K562 (cell line): ENCODE measurements at regions not wholly inside any gene's neighbourhood (a gene's known extent, or its start where the extent isn't known, plus 50 kb on each side); places are given as distances from the start of the nearest gene placed in this dataset.

Source experiments
- CTCF ChIP-seq, 3 experiments: IDR thresholded peaks in 2 of 3; conservative IDR thresholded peaks in 1 of 3; 2 replicates each; pipeline ENCODE4 v1.5.1; 2011 to 2012; ENCODE audit warnings: low read length in 3 of 3, mild to moderate bottlenecking in 3 of 3, control low read depth in 2 of 3, improper control_type of control experiment in 1 of 3, inconsistent platforms in 1 of 3, low read depth in 1 of 3, mixed read lengths in 1 of 3, moderate library complexity in 1 of 3; ENCODE audit not compliant: insufficient read depth in 2 of 3
- EP300 ChIP-seq: IDR thresholded peaks from 2 replicates; pipeline ENCODE4 v1.6.1; 2012; ENCODE audit warnings: low read length, improper control_type of control experiment
- FOXA1 ChIP-seq: fragments of 450-650 bp; IDR thresholded peaks from 2 replicates; pipeline ENCODE4 v1.6.1; 2016; ENCODE audit warnings: mild to moderate bottlenecking, borderline replicate concordance
- FOXJ3 ChIP-seq: sonication (generic); formaldehyde crosslinking; IDR thresholded peaks from 2 replicates; pipeline ENCODE4 v1.4.0; 2020; ENCODE audit warnings: mild to moderate bottlenecking, missing genetic modification reagents
- JUN ChIP-seq, 2 experiments: sonication (generic) in 1 of 2; formaldehyde crosslinking in 1 of 2; IDR thresholded peaks; 2 replicates each; pipeline versions ENCODE4 v1.6.1 to v1.8.0; 2012 to 2022; ENCODE audit warnings: borderline replicate concordance in 2 of 2, mild to moderate bottlenecking in 2 of 2, improper control_type of control experiment in 1 of 2, low read depth in 1 of 2, low read length in 1 of 2, missing genetic modification reagents in 1 of 2
- MBD2 ChIP-seq: sonication (generic); IDR thresholded peaks from 2 replicates; pipeline ENCODE4 v1.6.1; 2016; ENCODE audit warnings: low read depth, borderline replicate concordance
- NR2C2 ChIP-seq, 2 experiments: fragments of 200-800 bp in 1 of 2; sonication (Bioruptor generic) in 1 of 2; sonication (generic) in 1 of 2; formaldehyde crosslinking in 1 of 2; IDR thresholded peaks; 2 replicates each; pipeline versions ENCODE4 v1.6.1 to v1.8.0; 2016 to 2022; ENCODE audit warnings: mild to moderate bottlenecking in 1 of 2, missing compliant biosample characterization in 1 of 2, missing genetic modification characterization in 1 of 2, missing genetic modification reagents in 1 of 2
- PKNOX1 ChIP-seq: fragments of 450-650 bp; IDR thresholded peaks from 2 replicates; pipeline ENCODE4 v1.6.1; 2016
- TBL1XR1 ChIP-seq, 2 experiments: IDR thresholded peaks; 2 replicates each; pipeline ENCODE4 v1.6.1; 2012; ENCODE audit warnings: improper control_type of control experiment in 2 of 2, low read length in 2 of 2, mild to moderate bottlenecking in 1 of 2
- TCF7L2 ChIP-seq: fragments of 150-350 bp; IDR thresholded peaks from 2 replicates; pipeline ENCODE4 v1.6.1; 2016; ENCODE audit warnings: low read depth, mild to moderate bottlenecking, low read length, moderate library complexity
- ZBTB7A ChIP-seq: IDR thresholded peaks from 2 replicates; pipeline ENCODE4 v1.6.1; 2011; ENCODE audit warnings: low read depth, mild to moderate bottlenecking, low read length, moderate library complexity, borderline replicate concordance; ENCODE audit not compliant: control insufficient read depth
- TF ChIP-seq, protein P1 (sequence below), 2 experiments: fragments of 450-650 bp; IDR thresholded peaks; 2 replicates each; pipeline ENCODE4 v1.6.1; 2016; ENCODE audit warnings: mild to moderate bottlenecking in 2 of 2, borderline replicate concordance in 1 of 2, low read depth in 1 of 2, moderate library complexity in 1 of 2
- TF ChIP-seq, protein P2 (sequence below): sonication (generic); formaldehyde crosslinking; IDR thresholded peaks from 2 replicates; pipeline ENCODE4 v1.8.0; 2023; ENCODE audit warnings: mild to moderate bottlenecking, missing genetic modification reagents

DNA sequence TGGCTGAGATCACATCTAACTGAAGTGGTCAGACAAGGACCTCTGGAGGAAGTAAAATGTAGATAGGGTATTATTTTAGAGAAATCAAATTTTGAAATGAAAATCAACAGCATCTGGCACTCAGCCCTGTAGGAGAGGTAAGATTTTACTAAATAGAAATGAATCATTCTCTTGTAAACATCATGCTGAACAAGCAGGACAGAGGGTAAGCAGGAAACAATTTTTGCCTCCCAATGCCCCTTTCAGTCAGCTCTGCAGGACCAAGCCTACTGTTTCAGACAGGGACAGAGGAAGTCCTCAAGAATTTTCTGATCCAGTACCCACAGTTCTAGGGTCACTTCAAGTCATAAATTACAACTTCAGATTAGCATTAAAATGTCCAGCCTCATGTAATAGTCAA, 190.1 kb downstream of the ESM1 start:
- TF ChIP-seq MBD2 (no peak), PKNOX1 (no peak), EP300 (no peak), CTCF (IDR thresholded peaks at IDR 0.05 in 2 of 3, conservative IDR thresholded peaks at IDR 0.05 in 1 of 3; ENCODE audit: insufficient read depth in 2 of 3, low read depth in 1 of 3, low read length in 3 of 3) (no peak), FOXJ3 (CRISPR knock-in tag) (no peak), FOXA1 (no peak), ZBTB7A (no peak), TCF7L2 (no peak), NR2C2 (CRISPR knock-in tag; IDR thresholded peaks at IDR 0.05) (no peak), NR2C2 (tag; IDR thresholded peaks at IDR 0.05) (no peak), JUN (IDR thresholded peaks at IDR 0.05; ENCODE audit: borderline replicate concordance, low read depth, low read length) (no peak), JUN (CRISPR knock-in tag; IDR thresholded peaks at IDR 0.05; ENCODE audit: borderline replicate concordance) (no peak), TBL1XR1 (IDR thresholded peaks at IDR 0.05; ENCODE audit: low read length in 2 of 2) (no peak)
- TF ChIP-seq, protein P1, sequence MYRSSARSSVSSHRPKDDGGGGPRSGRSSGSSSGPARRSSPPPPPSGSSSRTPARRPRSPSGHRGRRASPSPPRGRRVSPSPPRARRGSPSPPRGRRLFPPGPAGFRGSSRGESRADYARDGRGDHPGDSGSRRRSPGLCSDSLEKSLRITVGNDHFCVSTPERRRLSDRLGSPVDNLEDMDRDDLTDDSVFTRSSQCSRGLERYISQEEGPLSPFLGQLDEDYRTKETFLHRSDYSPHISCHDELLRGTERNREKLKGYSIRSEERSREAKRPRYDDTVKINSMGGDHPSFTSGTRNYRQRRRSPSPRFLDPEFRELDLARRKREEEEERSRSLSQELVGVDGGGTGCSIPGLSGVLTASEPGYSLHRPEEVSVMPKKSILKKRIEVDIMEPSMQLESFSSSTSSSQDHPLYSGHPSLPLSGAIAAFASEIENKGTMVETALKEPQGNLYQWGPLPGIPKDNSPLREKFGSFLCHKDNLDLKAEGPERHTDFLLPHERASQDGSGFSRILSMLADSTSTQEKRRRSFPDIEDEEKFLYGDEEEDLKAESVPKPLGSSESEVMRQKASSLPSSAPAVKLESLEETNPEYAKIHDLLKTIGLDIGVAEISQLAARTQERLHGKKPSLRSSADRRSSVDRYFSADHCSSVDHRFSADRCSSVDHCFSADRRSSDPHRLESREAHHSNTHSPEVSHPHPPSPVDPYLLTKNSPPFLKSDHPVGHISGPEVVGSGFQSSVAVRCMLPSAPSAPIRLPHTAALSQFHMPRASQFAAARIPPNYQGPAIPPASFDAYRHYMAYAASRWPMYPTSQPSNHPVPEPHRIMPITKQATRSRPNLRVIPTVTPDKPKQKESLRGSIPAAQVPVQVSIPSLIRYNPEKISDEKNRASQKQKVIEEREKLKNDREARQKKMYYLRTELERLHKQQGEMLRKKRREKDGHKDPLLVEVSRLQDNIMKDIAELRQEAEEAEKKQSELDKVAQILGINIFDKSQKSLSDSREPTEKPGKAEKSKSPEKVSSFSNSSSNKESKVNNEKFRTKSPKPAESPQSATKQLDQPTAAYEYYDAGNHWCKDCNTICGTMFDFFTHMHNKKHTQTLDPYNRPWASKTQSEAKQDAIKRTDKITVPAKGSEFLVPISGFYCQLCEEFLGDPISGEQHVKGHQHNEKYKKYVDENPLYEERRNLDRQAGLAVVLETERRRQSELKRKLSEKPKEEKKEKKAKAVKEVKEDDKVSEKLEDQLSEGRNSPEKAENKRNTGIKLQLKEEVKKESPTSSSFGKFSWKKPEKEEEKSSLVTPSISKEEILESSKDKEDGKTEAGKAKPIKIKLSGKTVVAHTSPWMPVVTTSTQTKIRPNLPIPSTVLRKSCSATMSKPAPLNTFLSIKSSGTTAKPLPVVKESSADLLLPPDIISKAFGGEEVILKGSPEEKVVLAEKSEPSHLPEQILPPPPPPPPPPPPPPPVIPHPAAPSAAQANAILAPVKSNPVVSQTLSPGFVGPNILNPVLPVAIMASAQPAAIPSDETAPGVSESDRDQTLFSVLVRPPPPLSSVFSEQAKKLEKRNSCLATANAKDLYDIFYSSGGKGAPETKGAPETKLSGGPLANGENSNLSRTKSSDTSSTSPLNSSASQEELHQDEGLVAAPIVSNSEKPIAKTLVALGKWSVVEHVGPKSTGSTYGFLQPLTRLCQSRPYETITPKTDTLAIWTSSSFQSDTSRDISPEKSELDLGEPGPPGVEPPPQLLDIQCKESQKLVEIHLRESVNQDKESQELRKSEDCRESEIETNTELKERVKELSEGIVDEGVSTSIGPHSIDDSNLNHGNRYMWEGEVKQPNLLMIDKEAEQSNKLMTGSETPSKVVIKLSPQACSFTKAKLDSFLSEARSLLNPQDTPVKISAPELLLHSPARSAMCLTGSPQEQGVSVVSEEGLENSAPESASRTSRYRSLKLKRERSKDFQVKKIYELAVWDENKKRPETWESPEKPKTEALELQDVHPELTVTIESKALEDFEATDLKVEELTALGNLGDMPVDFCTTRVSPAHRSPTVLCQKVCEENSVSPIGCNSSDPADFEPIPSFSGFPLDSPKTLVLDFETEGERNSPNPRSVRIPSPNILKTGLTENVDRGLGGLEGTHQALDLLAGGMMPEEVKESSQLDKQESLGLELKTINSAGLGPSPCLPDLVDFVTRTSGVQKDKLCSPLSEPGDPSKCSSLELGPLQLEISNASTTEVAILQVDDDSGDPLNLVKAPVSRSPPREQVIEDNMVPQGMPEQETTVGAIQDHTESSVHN (IDR thresholded peaks at IDR 0.05; ENCODE audit: borderline replicate concordance in 1 of 2, low read depth in 1 of 2): no peak
- TF ChIP-seq, protein P2, sequence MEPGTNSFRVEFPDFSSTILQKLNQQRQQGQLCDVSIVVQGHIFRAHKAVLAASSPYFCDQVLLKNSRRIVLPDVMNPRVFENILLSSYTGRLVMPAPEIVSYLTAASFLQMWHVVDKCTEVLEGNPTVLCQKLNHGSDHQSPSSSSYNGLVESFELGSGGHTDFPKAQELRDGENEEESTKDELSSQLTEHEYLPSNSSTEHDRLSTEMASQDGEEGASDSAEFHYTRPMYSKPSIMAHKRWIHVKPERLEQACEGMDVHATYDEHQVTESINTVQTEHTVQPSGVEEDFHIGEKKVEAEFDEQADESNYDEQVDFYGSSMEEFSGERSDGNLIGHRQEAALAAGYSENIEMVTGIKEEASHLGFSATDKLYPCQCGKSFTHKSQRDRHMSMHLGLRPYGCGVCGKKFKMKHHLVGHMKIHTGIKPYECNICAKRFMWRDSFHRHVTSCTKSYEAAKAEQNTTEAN (CRISPR knock-in tag): no peak
